Activated CD4-positive, alpha-beta T cell treated with anti-CD3 and anti-CD28 coated beads, Interleukin-2, amount 50 U/mL, for 16 hours (primary cell): ENCODE measurements at regions not wholly inside any gene's neighbourhood (a gene's known extent, or its start where the extent isn't known, plus 50 kb on each side); places are given as distances from the start of the nearest gene placed in this dataset.
"Not testable (repeated sequence)": the region's sequence is repeated elsewhere in the genome, so short reads cannot be mapped to it uniquely, and the experiment has no call there.

Experiments used
- DNase-seq: peaks from one replicate; pipeline ENCODE4 v3.0.0-alpha.2; 2020

DNA sequence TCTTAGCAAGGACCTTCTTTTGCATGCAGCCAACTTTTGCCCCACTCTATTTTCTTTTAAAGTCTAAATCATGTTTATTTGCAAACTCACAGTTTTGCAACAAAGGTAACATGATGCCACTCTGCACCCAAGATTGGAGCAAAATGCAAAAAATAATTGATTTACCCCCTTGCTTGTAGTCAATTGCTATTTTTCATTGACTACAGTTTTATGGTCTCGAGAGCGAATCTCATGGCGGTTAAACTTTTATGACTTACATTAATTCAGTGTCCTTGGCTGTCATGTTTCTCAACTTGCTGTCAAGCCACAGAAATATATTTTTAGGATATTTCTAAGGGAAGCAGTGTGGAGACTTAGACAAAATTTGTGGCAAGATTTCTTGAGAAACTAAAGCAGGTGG, 110.0 kb upstream of the JCAD start:
- no peak for DNase-seq

- no peak for DNase-seq
Observed at GRCh38 chr10:30166929-30167328, 107.5 kb upstream of the JCAD start.

DNA sequence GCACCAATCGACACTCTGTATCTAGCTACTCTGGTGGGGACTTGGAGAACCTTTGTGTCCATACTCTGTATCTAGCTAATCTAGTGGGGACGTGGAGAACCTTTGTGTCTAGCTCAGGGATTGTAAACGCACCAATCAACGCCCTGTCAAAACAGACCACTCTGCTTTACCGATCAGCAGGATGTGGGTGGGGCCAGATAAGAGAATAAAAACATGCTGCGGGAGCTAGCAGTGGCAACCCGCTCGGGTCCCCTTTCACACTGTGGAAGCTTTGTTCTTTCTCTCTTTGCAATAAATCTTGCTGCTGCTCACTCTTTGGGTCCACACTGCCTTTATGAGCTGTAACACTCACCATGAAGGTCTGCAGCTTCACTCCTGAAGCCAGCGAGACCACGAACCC, 104.0 kb upstream of the JCAD start:
- DNase-seq: not testable (repeated sequence)

DNA sequence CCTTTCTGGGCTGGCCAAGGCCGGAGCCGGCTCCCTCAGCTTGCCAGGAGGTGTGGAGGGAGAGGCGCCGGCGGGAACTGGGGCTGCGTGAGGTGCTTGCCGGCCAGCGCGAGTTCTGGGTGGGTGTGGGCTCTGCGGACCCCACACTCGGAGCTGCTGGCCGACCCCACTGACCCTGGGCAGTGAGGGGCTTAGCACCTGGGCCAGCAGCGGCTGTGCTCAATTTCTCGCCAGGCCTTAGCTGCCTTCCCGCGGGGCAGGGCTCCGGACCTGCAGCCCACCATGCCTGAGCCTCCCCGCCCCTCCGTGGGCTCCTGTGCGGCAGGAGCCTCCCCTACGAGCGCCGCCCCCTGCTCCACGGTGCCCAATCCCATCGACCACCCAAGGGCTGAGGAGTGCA, 103.4 kb upstream of the JCAD start:
- DNase-seq: not testable (repeated sequence)

- no peak for DNase-seq
Observed at GRCh38 chr10:30160271-30160982, 101.0 kb upstream of the JCAD start.

DNA sequence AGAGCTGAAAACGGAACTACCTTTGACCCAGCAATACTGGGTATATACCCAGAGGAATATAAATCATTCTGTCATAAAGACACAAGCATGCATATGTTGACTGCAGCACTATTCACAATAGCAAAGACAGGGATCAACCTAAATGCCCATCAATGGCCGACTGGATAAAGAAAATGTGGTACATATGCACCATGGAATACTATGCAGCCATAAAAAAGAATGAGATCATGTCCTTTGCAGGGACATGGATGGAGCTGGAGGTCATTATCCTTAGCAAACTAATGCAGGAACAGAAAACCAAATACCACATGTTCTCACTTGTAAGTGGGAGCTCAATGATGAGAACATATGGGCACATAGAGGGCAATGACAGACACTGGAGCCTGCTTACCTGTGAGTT, 100.2 kb upstream of the JCAD start:
- not testable (repeated sequence) for DNase-seq

DNA sequence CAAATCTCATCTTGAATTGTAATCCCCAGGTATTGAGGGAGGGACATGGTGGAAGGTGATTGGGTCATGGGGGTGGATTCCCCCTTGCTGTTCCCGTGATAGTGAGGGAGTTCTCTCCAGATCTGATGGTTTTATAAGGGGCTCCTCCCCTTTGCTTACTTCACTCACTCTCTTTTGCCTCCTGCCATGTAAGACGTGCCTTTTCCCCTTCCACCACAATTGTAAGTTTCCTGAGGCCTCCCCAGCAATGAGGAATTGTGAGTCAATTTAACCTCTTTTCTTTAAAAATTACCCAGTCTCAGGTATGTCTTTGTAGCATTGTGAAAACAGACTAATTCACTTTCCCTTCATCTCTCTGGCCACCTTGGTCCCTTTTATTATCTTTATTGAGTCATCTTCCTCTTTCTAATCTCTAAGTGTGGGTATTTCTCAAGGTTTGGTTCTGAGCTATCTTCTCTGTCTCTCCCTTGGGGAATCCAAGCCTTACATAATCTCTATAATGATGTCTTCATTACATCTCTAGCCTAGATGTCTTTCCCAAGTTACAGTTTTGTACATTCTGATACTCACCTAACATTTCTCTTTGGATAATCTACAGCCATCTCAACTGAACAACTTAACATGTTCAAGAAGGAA, 99.1 kb upstream of the JCAD start:
- DNase-seq: no peak

DNA sequence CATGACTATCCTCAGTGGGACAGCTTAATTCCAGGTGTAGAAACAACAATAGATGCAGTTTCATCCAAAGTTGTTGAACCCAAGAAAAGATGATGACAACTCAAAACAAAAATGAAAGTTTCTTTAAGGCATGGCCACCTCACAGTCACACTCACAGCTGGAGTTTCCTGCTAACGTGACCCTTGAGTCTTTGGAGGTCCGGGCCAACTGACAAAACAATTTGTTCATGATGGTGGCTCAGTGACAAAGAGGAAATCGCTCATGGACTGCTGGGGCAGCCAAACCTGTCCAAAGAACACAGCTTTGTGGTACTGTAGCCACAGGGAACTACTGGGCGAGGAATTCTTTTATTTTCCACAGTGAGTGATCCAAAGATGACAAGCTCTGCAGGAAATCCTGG, 96.0 kb upstream of the JCAD start:
- peak; percentile 30 for DNase-seq

DNA sequence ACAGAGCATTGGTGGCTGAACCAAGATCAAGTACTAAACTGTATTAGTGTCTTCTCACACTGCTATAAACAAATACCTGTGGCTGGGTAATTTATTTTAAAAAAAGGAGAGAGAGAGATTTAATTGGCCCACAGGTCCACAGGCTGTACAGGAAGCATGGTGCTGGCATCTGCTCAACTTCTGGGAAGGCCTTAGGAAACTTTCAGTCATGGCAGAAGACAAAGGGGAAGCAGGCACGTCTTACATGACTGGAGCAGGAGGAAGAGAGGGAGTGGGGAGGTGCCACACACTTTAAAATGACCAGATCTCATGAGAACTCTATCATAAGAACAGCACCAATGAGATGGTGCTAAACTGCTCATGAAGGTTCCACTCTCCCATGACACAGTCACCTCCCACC, 95.2 kb upstream of the JCAD start:
- DNase-seq: no peak

DNA sequence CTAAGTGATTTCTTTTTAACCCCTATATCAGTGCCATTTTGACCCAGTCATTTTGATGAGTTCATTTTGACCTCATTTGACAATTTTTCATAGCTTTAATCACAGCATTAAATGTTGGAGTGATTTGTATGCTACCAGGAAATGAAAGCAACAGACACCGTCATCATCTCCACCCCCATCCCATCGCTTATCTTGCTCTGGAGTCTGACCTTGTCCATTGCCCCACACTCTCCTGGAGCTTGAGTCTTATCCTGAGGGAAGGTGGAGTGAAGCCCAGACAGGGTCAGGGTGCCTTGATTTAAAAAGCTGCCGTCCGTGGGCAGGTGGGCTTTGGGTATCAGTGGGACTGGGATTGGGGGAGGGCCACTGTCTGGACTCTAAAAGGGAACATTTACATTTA, 94.7 kb upstream of the JCAD start:
- DNase-seq: no peak

- DNase-seq: no peak
Observed at GRCh38 chr10:30151581-30152389, 92.4 kb upstream of the JCAD start.

GRCh38 chr10:30141423-30141822, 82.0 kb upstream of the JCAD start:
- no peak for DNase-seq

GRCh38 chr10:30134171-30134945, 75.0 kb upstream of the JCAD start:
- no peak for DNase-seq

- no peak for DNase-seq
Observed at GRCh38 chr10:30133198-30133597, 73.8 kb upstream of the JCAD start.

DNA sequence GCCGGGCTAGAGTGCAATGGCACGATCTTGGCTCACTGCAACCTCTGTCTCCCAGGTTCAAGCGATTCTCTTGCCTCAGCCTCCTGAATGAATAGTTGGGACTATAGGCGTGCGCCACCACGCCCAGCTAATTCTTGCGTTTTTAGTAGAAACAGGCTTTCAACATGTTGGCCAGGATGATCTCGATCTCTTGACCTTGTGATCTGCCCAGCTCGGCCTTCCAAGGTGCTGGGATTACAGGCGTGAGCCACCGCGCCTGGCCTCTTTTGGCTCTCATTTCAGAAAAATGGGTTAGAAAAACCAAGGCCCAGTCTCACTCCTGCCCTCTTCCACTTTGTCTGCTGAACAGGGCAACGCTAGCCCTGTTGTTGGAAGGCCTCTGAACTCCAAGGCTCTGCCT, 72.0 kb upstream of the JCAD start:
- not testable (repeated sequence) for DNase-seq

GRCh38 chr10:30129326-30129725, 69.9 kb upstream of the JCAD start:
- not testable (repeated sequence) for DNase-seq

DNA sequence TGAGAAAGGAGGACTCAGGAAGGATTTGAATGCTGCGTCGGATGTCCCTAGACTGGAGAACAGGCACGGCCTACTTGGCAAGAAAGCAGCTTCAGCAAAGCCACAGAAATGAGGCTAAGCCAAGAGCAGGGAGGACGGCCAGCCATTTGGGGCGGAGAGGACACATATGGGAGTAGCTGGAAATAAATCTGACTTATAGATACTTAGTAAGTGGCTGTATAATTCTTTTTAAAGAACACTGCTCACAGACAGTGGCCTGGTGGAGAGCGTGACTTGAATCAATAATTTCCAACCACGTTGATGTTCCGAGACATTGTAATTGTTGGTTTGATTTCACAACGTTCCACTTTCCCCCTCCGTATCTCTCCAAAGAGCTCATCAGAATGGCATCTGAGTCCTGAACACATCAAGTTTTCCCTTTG, 67.7 kb upstream of the JCAD start:
- DNase-seq: no peak

GRCh38 chr10:30125496-30125895, 66.1 kb upstream of the JCAD start:
- no peak for DNase-seq

DNA sequence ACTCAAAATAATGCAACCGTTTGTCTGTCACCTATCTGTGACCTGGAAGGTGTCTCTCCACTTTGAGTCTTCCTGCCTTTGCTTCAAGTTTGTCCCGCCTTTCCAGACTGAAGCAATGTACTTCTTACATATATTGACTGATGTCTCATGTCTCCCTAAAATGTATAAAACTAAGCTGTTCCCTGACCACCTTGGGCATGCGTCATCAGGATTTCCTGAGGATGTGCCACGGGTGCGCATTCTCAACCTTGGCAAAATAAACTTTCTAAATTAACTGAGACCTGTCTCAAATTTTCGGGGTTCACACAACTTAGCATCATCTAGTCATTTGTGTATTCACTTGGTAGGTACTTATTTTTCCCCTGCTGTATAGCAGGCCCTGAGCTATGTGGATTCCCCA, 65.3 kb upstream of the JCAD start:
- DNase-seq: no peak

DNA sequence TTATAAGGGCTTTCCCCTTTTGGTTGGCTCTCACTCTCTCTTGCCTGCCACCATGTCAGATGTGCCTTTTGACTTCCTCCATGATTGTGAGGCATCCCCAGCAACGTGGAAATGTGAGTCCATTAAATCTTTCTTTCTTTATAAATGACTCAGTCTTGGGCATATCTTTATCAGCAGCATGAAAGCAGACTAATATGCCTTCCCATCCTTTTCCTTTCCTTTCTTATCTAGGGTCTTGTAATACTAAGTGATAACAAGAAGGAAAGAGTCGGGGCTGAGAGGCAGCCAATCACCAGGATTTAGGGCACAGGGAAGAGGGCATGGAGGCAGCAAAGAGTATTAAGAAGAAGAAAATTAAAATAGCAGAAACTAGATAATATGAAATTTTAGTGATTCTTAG, 62.0 kb upstream of the JCAD start:
- no peak for DNase-seq

DNA sequence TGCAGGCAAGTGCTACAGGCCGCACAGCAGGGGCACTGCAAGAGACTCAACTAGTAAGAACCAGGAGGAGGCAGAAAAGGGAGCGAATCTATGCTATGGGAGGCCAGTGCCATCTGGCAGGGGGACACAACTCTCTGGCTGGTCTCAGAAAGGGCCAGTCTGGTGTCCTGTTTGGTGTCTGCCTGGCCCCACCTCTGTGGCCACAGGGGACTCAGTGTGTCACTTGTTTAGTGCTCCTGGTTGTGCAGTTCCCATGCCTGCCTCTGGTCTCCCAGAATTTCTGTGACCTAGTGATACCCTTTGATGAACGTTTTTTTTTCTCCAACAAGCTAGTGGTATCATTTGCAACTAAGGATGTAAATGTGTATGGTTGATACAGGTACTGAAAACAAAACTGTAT, 59.2 kb upstream of the JCAD start:
- no peak for DNase-seq

DNA sequence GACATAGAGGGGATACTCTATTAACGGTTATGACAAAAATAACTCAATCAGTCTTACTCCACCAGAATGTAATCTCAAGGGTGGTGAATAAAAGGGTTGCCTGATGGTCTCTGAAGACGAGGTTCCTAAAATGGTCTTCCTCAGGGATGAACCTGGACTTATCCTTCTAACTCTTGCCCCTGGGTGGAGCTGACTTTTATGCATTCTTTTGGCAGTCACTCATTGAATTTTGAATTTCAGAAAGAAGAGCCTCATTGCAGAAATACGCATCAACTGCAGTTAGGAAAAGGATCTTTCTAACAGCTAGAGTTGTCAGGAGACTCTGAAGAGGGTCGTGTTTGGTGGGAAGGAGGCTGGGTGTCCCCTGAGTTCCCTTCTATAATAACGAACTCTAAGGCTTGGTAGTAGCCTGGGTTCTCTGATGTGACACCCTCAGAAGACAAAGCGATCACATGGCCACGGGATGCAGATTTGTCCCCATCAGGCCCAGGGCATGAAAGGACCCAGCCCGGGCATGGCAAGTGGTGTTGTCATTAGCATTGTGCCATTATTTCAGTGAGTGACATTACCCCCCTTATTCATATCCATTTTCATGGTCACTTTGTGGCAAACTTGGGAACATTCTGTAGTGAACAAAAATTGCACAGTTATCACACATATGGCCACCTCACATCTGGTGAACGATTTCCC, 58.6 kb upstream of the JCAD start:
- no peak for DNase-seq

DNA sequence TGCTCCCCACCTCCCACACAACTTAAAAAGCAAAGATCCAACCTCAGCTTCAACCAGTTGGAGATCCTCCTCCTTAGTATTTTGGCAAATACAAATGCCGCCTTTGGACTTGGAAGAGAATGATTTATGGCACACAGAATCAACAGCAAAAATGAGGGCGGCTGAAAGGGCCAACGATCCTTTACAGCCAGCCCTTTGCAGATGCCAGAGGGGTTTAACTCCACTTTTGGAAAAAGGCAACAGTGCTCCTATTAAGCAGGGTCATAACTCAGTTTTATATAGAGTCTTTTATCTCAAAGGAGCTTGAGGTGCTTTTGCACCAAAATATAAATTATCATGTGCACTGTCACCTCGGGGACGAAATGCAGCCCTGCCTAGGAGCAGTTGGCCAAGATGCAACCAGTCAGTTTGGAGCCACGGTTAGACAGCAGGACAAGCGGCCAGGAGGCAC, 56.7 kb upstream of the JCAD start:
- no peak for DNase-seq
